Osteoblast (primary cell): ENCODE measurements at regions not wholly inside any gene's neighbourhood (a gene's known extent, or its start where the extent isn't known, plus 50 kb on each side); places are given as distances from the start of the nearest gene placed in this dataset.

Experiments used
- DNase-seq: peaks from one replicate; pipeline ENCODE4 v3.0.0; 2011; ENCODE audit warnings: low spot score, mixed read lengths; ENCODE audit not compliant: insufficient read length; ENCODE audit errors: missing footprints
- H2AFZ ChIP-seq: 2 replicates; pipeline ENCODE4 v1.6.0; 2011; ENCODE audit warnings: mild to moderate bottlenecking, low read length
- H3K27ac ChIP-seq: 2 replicates; pipeline ENCODE4 v1.5.1; 2011; ENCODE audit warnings: mild to moderate bottlenecking, low read depth, low read length, moderate library complexity
- H3K27me3 ChIP-seq: 2 replicates; pipeline ENCODE4 v1.6.0; 2012; ENCODE audit warnings: mild to moderate bottlenecking, control low read depth, inconsistent platforms, low read length, moderate library complexity; ENCODE audit not compliant: insufficient read depth
- H3K36me3 ChIP-seq: 2 replicates; pipeline ENCODE4 v1.5.1; 2011; ENCODE audit warnings: mild to moderate bottlenecking, low read length, control low read depth, moderate library complexity; ENCODE audit not compliant: insufficient read depth
- H3K4me1 ChIP-seq: 2 replicates; pipeline ENCODE4 v1.5.1; 2011; ENCODE audit warnings: mild to moderate bottlenecking, low read length, control low read depth, moderate library complexity; ENCODE audit not compliant: insufficient read depth
- H3K4me2 ChIP-seq: 2 replicates; pipeline ENCODE4 v1.6.0; 2011; ENCODE audit warnings: mild to moderate bottlenecking, low read length; ENCODE audit not compliant: insufficient read depth
- H3K4me3 ChIP-seq: fragments of 200-600 bp; sonication (generic); 3 replicates; pipeline ENCODE4 v1.5.1; 2012; ENCODE audit warnings: mild to moderate bottlenecking, low read length, inconsistent platforms; ENCODE audit not compliant: insufficient read depth
- H3K79me2 ChIP-seq: 2 replicates; pipeline ENCODE4 v1.6.0; 2012; ENCODE audit warnings: mild to moderate bottlenecking, low read length, control low read depth, inconsistent platforms; ENCODE audit not compliant: insufficient read depth
- H3K9me3 ChIP-seq: 2 replicates; pipeline ENCODE4 v1.5.1; 2011; ENCODE audit warnings: low read depth, low read length, control low read depth
- H4K20me1 ChIP-seq: 2 replicates; pipeline ENCODE4 v1.6.0; 2012; ENCODE audit warnings: mild to moderate bottlenecking, low read length, control low read depth; ENCODE audit not compliant: insufficient read depth
- CTCF ChIP-seq: IDR thresholded peaks from 2 replicates; pipeline ENCODE4 v1.5.1; 2011; ENCODE audit warnings: mild to moderate bottlenecking, low read depth, low read length, moderate library complexity; ENCODE audit errors: extremely low read depth

- Histone ChIP-seq H2AFZ (no peak overlapping the region), H4K20me1 (no peaks in the 10 kb centered on the region), H3K79me2 (no peaks in the 10 kb centered on the region), H3K36me3 (no peaks in the 10 kb centered on the region), H3K4me2 (no peak overlapping the region), H3K27ac (no peak overlapping the region), H3K9me3 (peaks cover 2% of the 10 kb centered on the region), H3K27me3 (no peaks in the 10 kb centered on the region), H3K4me3 (no peak overlapping the region), H3K4me1 (no peaks in the 10 kb centered on the region)
- no peak for TF ChIP-seq CTCF
- DNase-seq, result no peak
Observed at GRCh38 chr5:2427983-2428382, 323.5 kb downstream of the IRX2 start.

DNA sequence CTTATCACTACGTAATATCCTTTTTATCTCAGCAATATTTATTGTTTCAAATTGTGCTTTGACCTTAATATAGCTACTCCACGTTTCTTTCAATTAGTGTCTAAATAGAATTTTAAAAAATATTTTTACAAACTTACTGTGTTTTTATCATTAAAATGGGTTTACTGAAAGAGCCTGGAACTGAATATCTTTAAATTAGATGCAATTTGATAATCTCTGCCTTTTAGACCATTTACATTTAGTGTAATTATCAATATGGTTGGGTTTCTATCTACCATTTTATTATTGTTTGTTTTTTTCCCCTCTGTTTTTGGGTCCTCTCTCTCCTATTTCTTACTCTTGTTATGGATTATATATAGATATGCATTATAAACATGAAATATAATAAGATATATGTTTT, 327.8 kb downstream of the IRX2 start:
- H3K4me2 ChIP-seq, result no peak overlapping the region
- TF ChIP-seq CTCF, result no peak

GRCh38 chr5:2417301-2417700, 334.2 kb downstream of the IRX2 start:
- Histone ChIP-seq H3K4me2 (no peak overlapping the region), H2AFZ (no peak overlapping the region), H3K79me2 (no peaks in the 10 kb centered on the region), H3K4me1 (no peaks in the 10 kb centered on the region), H3K9me3 (no peaks in the 10 kb centered on the region), H3K27me3 (no peaks in the 10 kb centered on the region), H4K20me1 (no peaks in the 10 kb centered on the region), H3K36me3 (no peaks in the 10 kb centered on the region), H3K4me3 (no peak overlapping the region), H3K27ac (no peak overlapping the region)
- TF ChIP-seq CTCF, result no peak
- no peak for DNase-seq

More for the DNA sequence above, 327.8 kb downstream of the IRX2 start:
- H3K4me1 ChIP-seq, result no peaks in the 10 kb centered on the region
- H3K4me3 ChIP-seq, result no peak overlapping the region
- no peaks in the 10 kb centered on the region for H3K36me3 ChIP-seq
- DNase-seq, result no peak
- H3K79me2 ChIP-seq, result no peaks in the 10 kb centered on the region
- no peak overlapping the region for H2AFZ ChIP-seq
- H3K27ac ChIP-seq, result no peak overlapping the region
- H3K27me3 ChIP-seq, result no peaks in the 10 kb centered on the region
- H3K9me3 ChIP-seq, result peaks cover 2% of the 10 kb centered on the region
- H4K20me1 ChIP-seq, result no peaks in the 10 kb centered on the region

DNA sequence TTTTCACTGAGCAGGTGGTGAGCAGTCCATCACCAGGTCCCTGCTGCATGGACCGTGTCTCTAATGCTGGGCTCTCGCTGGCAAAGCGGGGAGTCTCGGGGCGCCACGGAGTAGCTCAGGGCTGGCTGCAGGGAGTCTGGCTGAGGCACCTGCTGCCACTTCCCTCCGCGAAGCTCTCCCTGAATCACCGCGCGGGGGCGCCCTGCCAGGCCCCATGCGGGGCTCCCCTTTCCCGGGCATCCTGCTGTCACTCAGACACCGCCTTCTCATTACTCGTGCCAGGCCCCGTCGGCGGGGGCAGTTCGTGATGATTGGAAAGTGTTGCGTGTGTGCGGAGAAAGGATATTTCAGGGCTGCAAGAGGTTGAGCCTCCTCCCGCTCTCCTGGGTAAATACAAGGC, 335.8 kb downstream of the IRX2 start:
- Histone ChIP-seq H3K4me1 (no peaks in the 10 kb centered on the region), H3K36me3 (no peaks in the 10 kb centered on the region), H3K4me2 (no peak overlapping the region), H2AFZ (no peak overlapping the region), H3K79me2 (no peaks in the 10 kb centered on the region), H4K20me1 (no peaks in the 10 kb centered on the region), H3K9me3 (no peaks in the 10 kb centered on the region), H3K4me3 (no peak overlapping the region), H3K27ac (no peak overlapping the region), H3K27me3 (no peaks in the 10 kb centered on the region)
- TF ChIP-seq CTCF, result no peak
- no peak for DNase-seq
